NCI-H82 (cell line): ENCODE measurements at regions not wholly inside any gene's neighbourhood (a gene's known extent, or its start where the extent isn't known, plus 50 kb on each side); places are given as distances from the start of the nearest gene placed in this dataset.

Experiments used
- DNase-seq: peaks from one replicate; lab custom pipeline; 2025; lab: John Stamatoyannopoulos, UW

GRCh38 chr18:55880617-55881016 lies 292.6 kb upstream of the TCF4 start:
- no peak for DNase-seq

GRCh38 chr18:55879331-55879730 lies 291.3 kb upstream of the TCF4 start:
- DNase-seq = no peak

- DNase-seq = no peak
Measured at GRCh38 chr18:55878224-55878623, 290.2 kb upstream of the TCF4 start.

- no peak for DNase-seq
Measured at GRCh38 chr18:55877321-55877720, 289.3 kb upstream of the TCF4 start.

GRCh38 chr18:55876254-55876653 lies 288.3 kb upstream of the TCF4 start:
- DNase-seq = no peak

- peak; percentile 26 for DNase-seq
Measured at GRCh38 chr18:55875371-55875901, 287.4 kb upstream of the TCF4 start.

GRCh38 chr18:55869556-55870501 lies 281.8 kb upstream of the TCF4 start:
- DNase-seq = no peak

GRCh38 chr18:55868909-55869308 lies 280.9 kb upstream of the TCF4 start:
- DNase-seq = no peak

- DNase-seq = no peak
Measured at GRCh38 chr18:55866886-55867285, 278.9 kb upstream of the TCF4 start.

GRCh38 chr18:55866006-55866405 lies 278.0 kb upstream of the TCF4 start:
- DNase-seq = no peak

- no peak for DNase-seq
Measured at GRCh38 chr18:55864281-55864680, 276.3 kb upstream of the TCF4 start.

- DNase-seq = no peak
Measured at GRCh38 chr18:55863876-55864275, 275.9 kb upstream of the TCF4 start.

GRCh38 chr18:55863391-55863706 lies 275.4 kb upstream of the TCF4 start:
- DNase-seq = peak; percentile 35

GRCh38 chr18:55862693-55863390 lies 274.9 kb upstream of the TCF4 start:
- peak; percentile 54 for DNase-seq

- DNase-seq = peak; percentile 17
Measured at GRCh38 chr18:55861266-55861665, 273.3 kb upstream of the TCF4 start.

- DNase-seq = no peak
Measured at GRCh38 chr18:55858661-55859515, 270.9 kb upstream of the TCF4 start.

- peak; percentile 34 for DNase-seq
Measured at GRCh38 chr18:55857956-55858355, 270.0 kb upstream of the TCF4 start.

GRCh38 chr18:55857409-55857808 lies 269.4 kb upstream of the TCF4 start:
- DNase-seq = no peak

GRCh38 chr18:55856679-55857078 lies 268.7 kb upstream of the TCF4 start:
- no peak for DNase-seq

GRCh38 chr18:55856229-55856628 lies 268.2 kb upstream of the TCF4 start:
- DNase-seq = no peak

GRCh38 chr18:55853268-55853667 lies 265.3 kb upstream of the TCF4 start:
- DNase-seq = peak; percentile 2

- no peak for DNase-seq
Measured at GRCh38 chr18:55850904-55851303, 262.9 kb upstream of the TCF4 start.
